Small intestine (tissue), 7 donors: ENCODE measurements at regions not wholly inside any gene's neighbourhood (a gene's known extent, or its start where the extent isn't known, plus 50 kb on each side); places are given as distances from the start of the nearest gene placed in this dataset.

Experiments used
- DNase-seq, 2 donors: peaks; one replicate each; pipeline versions ENCODE4 v3.0.0 to v3.0.0-alpha.2; 2013
- FAIRE-seq: peaks from 2 replicates; lab custom pipeline; 2012; peaks lifted over from hg19 to GRCh38; lab: Jason Lieb, UNC
- H3K27ac ChIP-seq, 3 donors: one replicate each; pipeline ENCODE4 v1.5.1; 2013; ENCODE audit warnings: low read length in 2 of 3, mild to moderate bottlenecking in 2 of 3, control low read depth in 1 of 3, inconsistent platforms in 1 of 3, low read depth in 1 of 3, moderate library complexity in 1 of 3
- H3K27me3 ChIP-seq, 3 donors: one replicate each; pipeline ENCODE4 v1.6.1; 2013; ENCODE audit warnings: low read length in 3 of 3, inconsistent platforms in 1 of 3; ENCODE audit not compliant: control insufficient read depth in 3 of 3, insufficient read depth in 3 of 3
- H3K36me3 ChIP-seq, 3 donors: one replicate each; pipeline ENCODE4 v1.6.1; 2013; ENCODE audit warnings: low read length in 3 of 3, inconsistent platforms in 1 of 3, low read depth in 1 of 3, mild to moderate bottlenecking in 1 of 3, moderate library complexity in 1 of 3; ENCODE audit not compliant: control insufficient read depth in 3 of 3, insufficient read depth in 2 of 3
- H3K4me1 ChIP-seq, 3 donors: one replicate each; pipeline ENCODE4 v1.6.1; 2013; ENCODE audit warnings: low read length in 2 of 3, inconsistent platforms in 1 of 3, low read depth in 1 of 3, mild to moderate bottlenecking in 1 of 3, moderate library complexity in 1 of 3; ENCODE audit not compliant: control insufficient read depth in 3 of 3, insufficient read depth in 2 of 3
- H3K4me3 ChIP-seq, 3 donors: one replicate each; pipeline ENCODE4 v1.5.1; 2013; ENCODE audit warnings: low read length in 3 of 3, control low read depth in 1 of 3, inconsistent platforms in 1 of 3, low read depth in 1 of 3, mild to moderate bottlenecking in 1 of 3, moderate library complexity in 1 of 3
- H3K9me3 ChIP-seq, 2 donors: one replicate each; pipeline ENCODE4 v1.6.1; 2013; ENCODE audit warnings: low read depth in 1 of 2, low read length in 1 of 2; ENCODE audit not compliant: control insufficient read depth in 2 of 2, insufficient read depth in 1 of 2
- WGBS, 3 donors: extraction: QIAGEN DNeasy Blood & Tissue Kit; methylation state at CpG; one replicate each; pipeline ENCODE4 v1.1.7; 2013; 5-methylcytosine and 5-hydroxymethylcytosine counted together
- donor health status: healthy with polysubstance abuse.
- donor health status: control.
- donor health status: control.
- donor health status: Bipolar disorder and iron deficiency.
- donor health status: healthy.

DNA sequence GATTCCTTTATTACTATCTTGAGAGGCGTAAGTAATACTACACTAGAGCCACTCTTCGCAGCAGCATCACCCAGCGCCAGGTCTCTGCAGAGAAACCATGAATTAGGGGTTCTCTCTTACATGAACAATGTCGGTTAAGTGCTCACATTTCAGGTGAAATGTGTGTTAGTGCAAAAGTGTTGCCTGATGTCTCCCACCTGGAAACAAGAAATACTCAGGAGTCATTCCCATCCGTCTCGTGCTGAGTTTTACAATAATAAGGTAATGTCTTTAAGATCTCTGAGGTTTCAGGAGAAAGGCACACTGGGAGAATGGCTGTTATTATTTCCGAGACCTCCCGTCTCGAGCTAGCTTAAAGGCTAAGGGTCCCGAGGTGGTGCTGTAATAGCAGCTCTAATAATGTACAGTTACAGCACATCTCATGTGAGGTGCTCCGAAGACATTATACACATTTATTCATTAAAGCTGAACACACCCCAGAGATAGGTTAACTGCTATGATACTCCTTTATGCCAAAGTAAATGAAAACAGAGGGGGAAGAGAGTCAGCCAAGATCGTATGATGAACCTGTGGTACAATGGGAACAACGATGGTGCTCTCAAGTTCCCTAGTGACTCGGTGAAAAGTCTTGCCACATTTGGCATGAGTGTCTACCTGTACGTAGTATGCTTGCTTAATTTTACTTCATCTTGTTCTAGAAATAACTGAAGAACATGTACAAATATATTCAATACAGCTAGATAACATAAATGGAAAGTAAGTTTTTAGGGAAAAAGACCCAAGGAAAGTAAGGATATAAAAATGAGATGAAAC is 458.3 kb upstream of the CITED2 start:
- Histone ChIP-seq H3K27ac (no peak overlapping the region), H3K9me3 (no peaks in the 10 kb centered on the region), H3K36me3 (no peaks in the 10 kb centered on the region), H3K4me1 (no peaks in the 10 kb centered on the region), H3K4me3 (no peak overlapping the region), H3K27me3 (no peaks in the 10 kb centered on the region)
- WGBS, 3 donors, result 93 to 95% (median 95%) methylated on average over 15 of the region's 15 CpGs
- FAIRE-seq (no peak), DNase-seq (no peak)

DNA sequence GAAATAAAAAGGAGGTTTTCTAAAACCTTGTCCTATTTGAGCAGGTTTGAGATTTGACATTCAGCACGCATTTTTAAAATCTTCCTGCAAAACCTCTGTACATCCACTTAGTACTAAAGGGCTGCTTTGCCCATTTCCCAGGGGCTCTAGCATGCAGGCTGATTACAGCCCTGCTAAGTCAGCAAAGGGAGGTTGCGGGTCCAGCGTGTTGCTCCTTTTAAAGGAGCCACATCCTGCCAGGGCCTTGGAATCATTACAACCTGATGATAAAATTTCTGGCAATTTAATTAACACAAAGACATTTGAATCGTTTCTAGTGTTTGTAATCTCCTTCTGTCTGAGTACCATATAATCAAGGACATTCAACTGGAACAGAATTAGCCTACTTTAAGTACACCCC is 455.1 kb upstream of the CITED2 start:
- H3K9me3 ChIP-seq, result no peaks in the 10 kb centered on the region
- H3K27ac ChIP-seq, result no peak overlapping the region
- no peaks in the 10 kb centered on the region for H3K4me1 ChIP-seq
- H3K36me3 ChIP-seq, result no peaks in the 10 kb centered on the region
- 76 to 79% (median 78%) methylated on average over 4 of the region's 4 CpGs for WGBS, 3 donors
- H3K4me3 ChIP-seq, result no peak overlapping the region
- H3K27me3 ChIP-seq, result no peaks in the 10 kb centered on the region
- no peak for DNase-seq
- FAIRE-seq, result no peak

GRCh38 chr6:139828751-139829519 is 454.5 kb upstream of the CITED2 start:
- Histone ChIP-seq H3K27ac (no peak overlapping the region), H3K4me3 (no peak overlapping the region), H3K4me1 (no peaks in the 10 kb centered on the region), H3K36me3 (no peaks in the 10 kb centered on the region), H3K9me3 (no peaks in the 10 kb centered on the region), H3K27me3 (no peaks in the 10 kb centered on the region)
- FAIRE-seq, result no peak
- WGBS, 3 donors, result 88 to 95% (median 91%) methylated on average over 10 of the region's 10 CpGs
- DNase-seq, result no peak

GRCh38 chr6:139825935-139826374 is 451.5 kb upstream of the CITED2 start:
- H3K9me3 ChIP-seq, result no peaks in the 10 kb centered on the region
- DNase-seq (no peak), FAIRE-seq (no peak)
- no peak overlapping the region for H3K27ac ChIP-seq
- no peaks in the 10 kb centered on the region for H3K36me3 ChIP-seq
- 90 to 91% (median 91%) methylated on average over 5 of the region's 5 CpGs for WGBS, 3 donors
- H3K4me3 ChIP-seq, result no peak overlapping the region
- no peaks in the 10 kb centered on the region for H3K4me1 ChIP-seq
- no peaks in the 10 kb centered on the region for H3K27me3 ChIP-seq

DNA sequence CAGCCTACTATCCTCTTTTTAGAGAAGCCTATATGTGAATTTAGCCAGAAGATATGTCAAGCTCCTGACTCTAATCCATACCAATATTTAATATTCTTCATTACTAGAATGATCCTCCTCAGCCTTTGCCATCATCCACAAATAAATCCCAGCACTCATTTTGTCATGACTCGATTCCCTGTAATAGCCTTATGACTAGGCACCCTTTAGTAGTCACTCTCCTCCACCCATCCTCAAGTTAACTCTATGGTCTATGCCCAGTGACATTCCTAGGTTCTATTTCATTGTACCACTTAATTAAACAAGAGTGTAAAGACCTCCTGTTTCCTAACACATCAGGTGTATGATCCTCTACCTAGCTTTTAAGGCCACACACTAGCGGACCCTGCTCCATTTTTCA is 450.4 kb upstream of the CITED2 start:
- Histone ChIP-seq H3K27me3 (no peaks in the 10 kb centered on the region), H3K4me1 (no peaks in the 10 kb centered on the region), H3K27ac (no peak overlapping the region), H3K9me3 (no peaks in the 10 kb centered on the region), H3K4me3 (no peak overlapping the region), H3K36me3 (no peaks in the 10 kb centered on the region)
- DNase-seq, result no peak
- FAIRE-seq, result no peak
- WGBS, 3 donors, result 90 to 97% (median 91%) methylated on average over 2 of the region's 2 CpGs

GRCh38 chr6:139823808-139824126 is 449.3 kb upstream of the CITED2 start:
- WGBS, 3 donors, result 43 to 78% (median 67%) methylated on average over 1 of the region's 1 CpG
- Histone ChIP-seq H3K4me1 (no peaks in the 10 kb centered on the region), H3K36me3 (no peaks in the 10 kb centered on the region), H3K27me3 (no peaks in the 10 kb centered on the region), H3K9me3 (no peaks in the 10 kb centered on the region), H3K27ac (no peak overlapping the region), H3K4me3 (no peak overlapping the region)
- no peak for DNase-seq
- FAIRE-seq, result no peak

GRCh38 chr6:139823099-139823807 is 448.8 kb upstream of the CITED2 start:
- 75 to 87% (median 84%) methylated on average over 5 of the region's 5 CpGs for WGBS, 3 donors
- no peak for DNase-seq
- no peak overlapping the region for H3K4me3 ChIP-seq
- H3K9me3 ChIP-seq, result no peaks in the 10 kb centered on the region
- H3K4me1 ChIP-seq, result no peaks in the 10 kb centered on the region
- no peaks in the 10 kb centered on the region for H3K36me3 ChIP-seq
- H3K27me3 ChIP-seq, result no peaks in the 10 kb centered on the region
- FAIRE-seq, result no peak
- H3K27ac ChIP-seq, result no peak overlapping the region

GRCh38 chr6:139821676-139822223 is 447.3 kb upstream of the CITED2 start:
- 41 to 61% (median 60%) methylated on average over 2 of the region's 2 CpGs for WGBS, 3 donors
- FAIRE-seq (no peak), DNase-seq (no peak)
- Histone ChIP-seq H3K9me3 (no peaks in the 10 kb centered on the region), H3K27me3 (no peaks in the 10 kb centered on the region), H3K27ac (no peak overlapping the region), H3K4me1 (no peaks in the 10 kb centered on the region), H3K4me3 (no peak overlapping the region), H3K36me3 (no peaks in the 10 kb centered on the region)
